ENCODE measurements at regions not wholly inside any gene's neighbourhood (a gene's known extent, or its start where the extent isn't known, plus 50 kb on each side); places are given as distances from the start of the nearest gene placed in this dataset.

GRCh38 chr3:74054566-74054965 lies 429.8 kb upstream of the PDZRN3 start:
- Histone ChIP-seq H3K4me3 (no peak overlapping the region), H3K4me1 (no peaks in the 10 kb centered on the region), H3K9me3 (no peaks in the 10 kb centered on the region), H3K27ac (no peak overlapping the region), H3K36me3 (no peaks in the 10 kb centered on the region), H3K27me3 (no peaks in the 10 kb centered on the region)
- intact Hi-C loops (cut with DNase I; ENCODE audit: low total_unique reads) = no loop called here
- no peak for DNase-seq (ENCODE audit: low spot score in 2 of 2)
- TF ChIP-seq POLR2A (IDR thresholded peaks at IDR 0.05) = no peak
- no peak for TF ChIP-seq CTCF (IDR thresholded peaks at IDR 0.05)
- no peak for TF ChIP-seq POLR2AphosphoS5 (IDR thresholded peaks at IDR 0.05)

- H3K9me3 ChIP-seq = no peaks in the 10 kb centered on the region
- no peaks in the 10 kb centered on the region for H3K36me3 ChIP-seq
- H3K4me1 ChIP-seq = no peaks in the 10 kb centered on the region
- DNase-seq (ENCODE audit: low spot score in 2 of 2) = no peak
- intact Hi-C loops (cut with DNase I; ENCODE audit: low total_unique reads) = no loop called here
- H3K4me3 ChIP-seq = no peak overlapping the region
- H3K27ac ChIP-seq = no peak overlapping the region
- no peaks in the 10 kb centered on the region for H3K27me3 ChIP-seq
- TF ChIP-seq POLR2AphosphoS5 (IDR thresholded peaks at IDR 0.05) (no peak), CTCF (IDR thresholded peaks at IDR 0.05) (no peak), POLR2A (IDR thresholded peaks at IDR 0.05) (no peak)
Observed at GRCh38 chr3:74053970-74054516, 429.3 kb upstream of the PDZRN3 start.

- Histone ChIP-seq H3K36me3 (no peaks in the 10 kb centered on the region), H3K27me3 (no peaks in the 10 kb centered on the region), H3K27ac (no peak overlapping the region), H3K4me3 (no peak overlapping the region), H3K9me3 (no peaks in the 10 kb centered on the region), H3K4me1 (no peaks in the 10 kb centered on the region)
- DNase-seq (ENCODE audit: low spot score in 2 of 2) = no peak
- intact Hi-C loops (cut with DNase I; ENCODE audit: low total_unique reads) = no loop called here
- no peak for TF ChIP-seq CTCF (IDR thresholded peaks at IDR 0.05)
- no peak for TF ChIP-seq POLR2AphosphoS5 (IDR thresholded peaks at IDR 0.05)
- TF ChIP-seq POLR2A (IDR thresholded peaks at IDR 0.05) = no peak
Observed at GRCh38 chr3:74049444-74049843, 424.7 kb upstream of the PDZRN3 start.

GRCh38 chr3:74048699-74049098 lies 424.0 kb upstream of the PDZRN3 start:
- H3K4me1 ChIP-seq = no peaks in the 10 kb centered on the region
- TF ChIP-seq POLR2A (IDR thresholded peaks at IDR 0.05) (no peak), POLR2AphosphoS5 (IDR thresholded peaks at IDR 0.05) (no peak), CTCF (IDR thresholded peaks at IDR 0.05) (no peak)
- intact Hi-C loops (cut with DNase I; ENCODE audit: low total_unique reads) = no loop called here
- DNase-seq (ENCODE audit: low spot score in 2 of 2) = no peak
- H3K36me3 ChIP-seq = no peaks in the 10 kb centered on the region
- H3K9me3 ChIP-seq = no peaks in the 10 kb centered on the region
- no peak overlapping the region for H3K4me3 ChIP-seq
- H3K27me3 ChIP-seq = no peaks in the 10 kb centered on the region
- H3K27ac ChIP-seq = no peak overlapping the region

- no peaks in the 10 kb centered on the region for H3K9me3 ChIP-seq
- no peaks in the 10 kb centered on the region for H3K4me1 ChIP-seq
- H3K27me3 ChIP-seq = no peaks in the 10 kb centered on the region
- no peak overlapping the region for H3K4me3 ChIP-seq
- no peak for DNase-seq (ENCODE audit: low spot score in 2 of 2)
- H3K36me3 ChIP-seq = no peaks in the 10 kb centered on the region
- no peak for TF ChIP-seq CTCF (IDR thresholded peaks at IDR 0.05)
- no peak for TF ChIP-seq POLR2A (IDR thresholded peaks at IDR 0.05)
- no peak for TF ChIP-seq POLR2AphosphoS5 (IDR thresholded peaks at IDR 0.05)
- no peak overlapping the region for H3K27ac ChIP-seq
- intact Hi-C loops (cut with DNase I; ENCODE audit: low total_unique reads) = no loop called here
Observed at GRCh38 chr3:74045000-74045399, 420.3 kb upstream of the PDZRN3 start.

Data from breast epithelium (tissue), 4 donors.